NCI-H2196 (cell line): ENCODE measurements at regions not wholly inside any gene's neighbourhood (a gene's known extent, or its start where the extent isn't known, plus 50 kb on each side); places are given as distances from the start of the nearest gene placed in this dataset.
"Not testable (repeated sequence)": the region's sequence is repeated elsewhere in the genome, so short reads cannot be mapped to it uniquely, and the experiment has no call there.

Source experiments
- DNase-seq: peaks from one replicate; lab custom pipeline; 2025; ENCODE audit not compliant: unreplicated experiment; lab: John Stamatoyannopoulos, UW

DNA sequence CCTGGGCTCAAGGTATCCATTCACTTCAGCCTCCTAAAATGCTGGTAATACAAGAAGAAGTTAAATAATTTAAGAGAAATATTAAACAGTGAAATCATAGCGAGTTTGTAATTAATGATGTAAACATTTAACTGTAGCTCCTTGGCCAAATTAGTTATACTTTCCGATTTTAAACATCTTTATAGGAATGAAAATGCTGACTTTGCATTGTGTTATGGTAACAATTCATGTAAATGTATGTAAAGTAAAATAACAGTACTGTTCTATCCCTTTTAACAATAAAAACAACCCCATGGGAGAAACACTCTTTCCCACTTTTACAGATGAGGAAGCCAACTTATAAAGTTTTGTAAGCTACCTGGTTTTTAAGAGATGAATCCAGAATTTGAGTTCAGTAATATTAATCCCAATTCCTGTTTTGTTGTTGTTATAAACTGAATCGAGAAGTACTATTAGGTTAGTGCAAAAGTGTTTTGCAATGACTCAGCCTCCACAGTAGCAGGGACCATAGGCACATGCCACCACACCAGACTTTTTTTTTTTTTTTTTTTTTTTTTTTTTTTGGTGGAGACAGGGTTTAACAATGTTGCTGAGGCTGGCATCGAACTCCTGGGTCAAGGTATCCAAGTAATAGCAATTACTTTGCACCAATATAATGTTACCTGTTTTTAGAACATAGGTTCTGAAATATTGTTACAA, 1360.4 kb downstream of the BRINP3 start:
- no peak for DNase-seq

DNA sequence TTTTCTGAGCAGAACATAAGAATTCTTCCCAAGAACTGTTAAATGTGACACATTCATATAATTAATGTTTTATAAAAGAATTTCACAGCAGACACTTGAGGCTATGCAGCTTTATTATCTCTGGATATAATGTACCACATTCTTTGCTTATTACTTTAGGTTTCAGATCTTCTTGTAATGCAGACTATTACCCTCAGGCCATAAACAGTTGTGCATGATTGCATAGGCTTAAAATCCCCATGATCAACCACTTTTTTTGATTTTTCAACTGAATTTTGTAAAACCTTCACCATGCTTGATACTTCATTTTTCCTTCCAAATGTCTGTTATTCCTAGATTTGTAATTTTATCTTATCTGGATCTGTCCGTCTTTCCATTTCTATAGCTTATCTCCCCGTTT, 1355.7 kb downstream of the BRINP3 start:
- no peak for DNase-seq

DNA sequence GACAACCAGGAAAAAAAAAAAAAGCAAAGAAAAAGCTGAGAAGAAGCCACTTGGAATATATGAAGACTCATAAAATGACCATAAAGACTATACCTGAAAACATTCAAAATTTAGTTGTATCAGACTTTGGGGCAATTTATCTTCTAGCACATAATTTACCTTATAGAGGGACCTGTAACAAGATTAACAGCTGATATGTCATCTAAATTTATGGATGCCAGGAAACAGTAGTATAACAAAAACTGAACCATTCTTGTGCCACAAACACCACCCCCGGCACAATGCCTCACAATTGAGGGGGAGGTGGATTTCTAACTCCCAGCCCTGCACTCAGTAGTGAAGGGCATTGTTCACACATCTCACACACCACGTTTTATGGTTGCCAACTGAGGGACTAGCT, 1352.0 kb downstream of the BRINP3 start:
- DNase-seq, result no peak

DNA sequence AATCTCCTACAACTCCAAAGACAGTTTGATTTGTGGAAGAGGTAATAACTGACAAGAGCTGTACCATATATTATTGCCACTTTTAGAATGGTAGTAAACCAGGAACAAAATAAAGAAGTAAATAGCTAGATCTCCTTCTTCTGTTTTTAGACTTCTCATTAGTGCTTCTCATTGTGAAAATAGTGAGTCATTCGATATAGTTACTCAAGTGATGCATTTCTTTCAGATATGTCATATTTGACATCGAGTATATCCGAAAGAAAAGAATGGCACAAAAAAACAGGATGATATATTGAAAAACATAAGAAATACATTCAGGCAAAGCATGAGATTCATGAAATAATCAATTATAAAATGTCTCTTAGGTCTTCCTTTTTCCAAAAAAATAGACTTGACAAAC, 1346.1 kb downstream of the BRINP3 start:
- no peak for DNase-seq

DNA sequence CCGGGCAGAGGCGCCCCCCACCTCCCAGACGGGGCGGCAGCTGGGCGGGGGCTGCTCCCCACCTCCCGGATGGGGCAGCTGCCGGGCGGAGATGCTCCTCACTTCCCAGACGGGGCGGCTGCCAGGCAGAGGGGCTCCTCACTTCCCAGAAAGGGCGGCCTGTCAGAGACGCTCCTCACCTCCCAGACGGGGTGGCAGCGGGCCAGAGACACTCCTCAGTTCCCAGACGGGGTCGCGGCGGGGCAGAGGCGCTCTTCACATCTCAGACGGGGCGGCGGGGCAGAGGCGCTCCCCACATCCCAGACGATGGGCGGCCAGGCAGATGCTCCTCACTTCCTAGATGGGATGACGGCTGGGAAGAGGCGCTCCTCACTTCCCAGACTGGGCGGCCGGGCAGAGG, 1337.9 kb downstream of the BRINP3 start:
- DNase-seq, result not testable (repeated sequence)

DNA sequence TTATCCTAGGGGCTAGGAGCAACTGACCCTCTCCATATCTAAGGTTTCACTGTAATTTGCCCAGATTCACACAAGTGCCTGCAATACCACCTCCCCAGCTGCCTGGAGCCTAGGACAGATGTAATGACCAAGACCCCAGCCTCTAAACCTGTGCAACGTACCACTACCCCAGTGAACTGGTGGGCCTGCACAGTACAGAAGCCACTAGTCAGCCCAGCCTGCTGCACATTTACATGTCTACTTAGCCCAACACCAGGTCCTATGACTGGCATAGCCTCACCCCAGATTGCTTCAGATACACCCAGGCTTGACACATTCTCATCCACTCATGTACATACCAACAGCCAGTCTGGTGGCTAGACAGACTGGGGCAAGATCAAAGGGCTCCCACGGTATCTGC, 1336.6 kb downstream of the BRINP3 start:
- no peak for DNase-seq

DNA sequence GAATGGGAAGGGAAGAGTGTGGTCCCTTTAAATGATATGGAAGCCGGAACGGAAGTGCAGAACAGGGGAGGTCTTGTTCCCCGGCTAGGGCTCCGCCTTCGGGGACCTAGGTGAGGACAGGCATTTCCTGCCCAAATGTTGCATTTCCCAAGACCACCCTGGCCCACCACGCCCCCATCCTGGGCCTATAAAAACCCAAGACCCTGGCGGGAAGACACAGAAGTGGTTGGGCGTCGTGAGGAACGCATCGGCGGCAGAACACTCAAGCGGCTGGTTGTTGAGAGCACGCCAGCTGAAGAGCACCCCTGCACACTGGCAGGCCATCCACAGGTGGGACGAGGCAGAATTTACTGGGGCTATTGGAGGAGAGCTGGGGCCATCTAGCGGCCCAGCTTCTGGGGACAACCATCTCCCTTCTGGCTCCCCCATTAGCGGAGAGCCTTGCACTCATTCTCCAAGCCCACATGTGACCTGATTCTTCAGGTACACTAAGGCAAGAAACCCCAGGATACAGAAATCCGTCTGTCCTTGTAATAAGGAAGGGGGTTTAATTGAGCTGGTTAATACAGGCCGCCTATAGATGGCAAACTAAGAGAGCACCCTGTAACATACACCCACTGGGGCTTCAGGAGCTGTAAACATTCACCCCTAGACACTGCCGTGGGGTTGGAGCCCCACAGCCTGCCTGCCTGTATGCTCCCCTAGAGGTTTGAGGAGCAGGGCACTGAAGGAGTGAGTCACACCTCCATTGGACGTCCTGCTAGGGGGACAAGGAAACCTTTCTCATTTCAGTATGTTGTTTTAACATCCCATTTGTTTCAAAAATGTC, 1327.9 kb downstream of the BRINP3 start:
- DNase-seq, result no peak

DNA sequence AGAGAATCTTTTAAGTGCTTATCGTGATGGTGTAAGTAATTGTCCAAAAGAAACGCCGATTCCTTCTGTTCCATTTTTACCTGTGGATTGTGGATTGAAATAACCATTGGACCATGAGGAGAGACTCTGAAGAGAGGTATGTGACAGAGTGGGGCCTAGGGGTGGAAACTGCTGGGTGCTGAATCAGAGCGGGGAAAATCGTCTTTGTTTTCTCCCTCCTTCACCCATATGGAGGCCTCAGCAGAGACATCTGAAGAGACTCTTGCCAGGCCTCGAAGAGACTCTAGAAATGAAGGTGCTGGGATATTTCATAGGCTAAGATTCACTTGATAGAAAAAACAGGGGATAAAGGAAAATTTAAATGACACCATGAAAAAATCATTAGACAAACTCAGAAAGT, 1327.0 kb downstream of the BRINP3 start:
- no peak for DNase-seq

DNA sequence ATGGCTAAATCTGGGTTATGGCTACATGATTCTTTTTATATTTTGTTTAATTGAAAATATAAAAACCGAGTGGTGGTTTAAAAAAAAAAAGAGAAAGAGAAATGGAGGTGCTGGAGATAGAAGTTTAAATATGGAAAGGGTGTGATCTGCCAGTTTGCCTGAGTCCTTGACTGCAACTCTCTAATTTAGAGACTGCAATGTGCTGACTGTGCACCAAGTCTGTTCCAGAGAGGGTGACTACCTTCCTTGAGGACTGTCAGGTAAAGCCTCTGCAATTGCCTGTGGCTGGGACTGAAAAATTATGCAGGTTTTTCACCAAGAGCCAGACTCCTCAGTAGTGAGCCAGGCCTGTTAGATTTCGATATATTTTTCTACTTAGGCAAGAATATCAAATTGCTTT, 1326.3 kb downstream of the BRINP3 start:
- DNase-seq, result no peak

DNA sequence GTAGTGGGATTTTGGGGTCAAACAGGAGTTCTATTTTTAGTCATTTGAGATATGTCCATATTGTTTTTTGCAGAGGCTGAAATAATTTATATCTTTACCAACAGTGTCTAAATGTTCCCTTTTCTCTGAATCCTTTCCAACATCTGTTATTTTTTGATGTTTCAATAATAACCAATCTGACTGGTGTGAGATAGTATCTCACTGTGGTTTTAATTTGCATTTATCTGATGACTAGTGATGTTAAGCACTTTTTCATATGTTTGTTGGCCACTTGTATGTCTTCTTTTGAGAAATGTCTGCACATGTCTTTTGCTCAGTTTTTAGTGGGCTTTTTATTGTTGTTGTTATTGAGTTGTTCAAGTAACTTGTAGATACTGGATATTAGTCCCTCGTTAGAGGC, 1325.0 kb downstream of the BRINP3 start:
- DNase-seq, result no peak

DNA sequence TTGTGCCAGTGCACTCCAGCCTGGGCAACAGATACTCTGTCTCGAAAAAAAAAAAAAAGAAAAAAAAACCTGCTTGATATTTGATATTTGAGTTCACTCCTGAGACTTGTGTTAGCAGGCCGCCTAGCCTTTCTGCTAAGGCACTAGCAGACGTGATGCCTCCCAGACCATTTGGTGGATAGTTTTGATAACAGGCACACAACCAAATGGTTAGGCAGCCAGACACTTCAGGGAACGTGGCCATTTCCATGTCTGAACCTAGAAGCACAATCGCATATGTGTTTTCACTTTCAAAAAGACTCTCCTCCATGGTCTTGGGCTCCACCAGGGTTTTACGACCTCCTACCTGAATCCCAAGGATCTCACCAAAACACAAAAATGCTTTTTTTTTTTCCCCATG, 1319.5 kb downstream of the BRINP3 start:
- no peak for DNase-seq

DNA sequence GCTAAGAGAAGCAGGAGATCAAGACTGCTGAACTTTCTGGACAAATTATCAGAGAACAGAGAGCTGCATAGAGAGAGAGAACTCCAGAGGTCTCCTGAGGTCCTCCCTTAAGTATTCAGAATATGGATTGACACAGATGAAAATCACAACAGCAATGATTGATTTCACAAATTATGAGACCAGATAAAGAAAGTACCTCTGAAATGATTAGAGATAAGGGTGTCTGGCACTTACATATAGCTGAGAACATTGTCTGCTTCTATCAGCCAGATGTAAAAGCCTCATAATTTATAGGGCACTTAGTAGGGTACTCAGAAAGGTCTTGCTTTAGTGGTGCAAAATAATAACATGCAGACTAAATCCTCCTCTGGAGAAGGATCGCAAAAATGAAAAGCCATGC, 1301.8 kb downstream of the BRINP3 start:
- DNase-seq, result no peak

DNA sequence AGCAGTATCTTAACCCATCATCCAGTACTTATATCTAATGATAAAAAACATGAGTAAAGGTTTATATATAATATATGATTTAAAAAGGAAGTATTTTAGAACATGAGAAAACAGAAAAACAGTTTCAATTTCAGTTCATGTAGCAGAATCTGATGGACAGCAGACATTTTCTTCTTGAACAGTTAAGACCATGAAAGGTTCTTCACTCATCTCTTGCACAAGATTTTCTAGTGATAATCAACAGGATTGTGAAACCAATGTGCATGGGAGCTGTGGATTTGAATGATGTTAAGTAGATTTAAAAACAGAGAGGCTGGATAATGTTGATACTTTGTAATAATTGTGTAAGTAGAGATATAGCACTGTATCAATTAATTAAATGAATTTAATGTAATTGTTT, 1297.6 kb downstream of the BRINP3 start:
- DNase-seq, result no peak

DNA sequence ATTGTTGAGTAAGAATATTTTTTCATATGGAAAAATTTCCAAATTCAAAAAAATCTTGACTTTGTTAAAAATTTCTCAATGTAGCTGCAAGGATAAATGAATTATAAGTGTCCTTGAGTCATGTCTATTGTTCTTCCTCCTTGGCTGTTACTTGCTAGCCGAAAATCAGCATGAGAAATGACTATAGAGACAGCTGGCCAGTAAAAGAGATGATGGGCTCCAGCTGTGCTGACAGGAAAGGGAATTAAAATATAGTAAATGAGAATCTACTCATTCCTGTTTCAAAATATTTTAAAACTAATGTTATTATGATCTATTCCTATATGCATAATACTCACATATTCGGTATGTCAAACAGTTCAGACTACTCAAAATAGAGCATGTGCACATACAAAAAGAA, 1292.6 kb downstream of the BRINP3 start:
- DNase-seq, result no peak

DNA sequence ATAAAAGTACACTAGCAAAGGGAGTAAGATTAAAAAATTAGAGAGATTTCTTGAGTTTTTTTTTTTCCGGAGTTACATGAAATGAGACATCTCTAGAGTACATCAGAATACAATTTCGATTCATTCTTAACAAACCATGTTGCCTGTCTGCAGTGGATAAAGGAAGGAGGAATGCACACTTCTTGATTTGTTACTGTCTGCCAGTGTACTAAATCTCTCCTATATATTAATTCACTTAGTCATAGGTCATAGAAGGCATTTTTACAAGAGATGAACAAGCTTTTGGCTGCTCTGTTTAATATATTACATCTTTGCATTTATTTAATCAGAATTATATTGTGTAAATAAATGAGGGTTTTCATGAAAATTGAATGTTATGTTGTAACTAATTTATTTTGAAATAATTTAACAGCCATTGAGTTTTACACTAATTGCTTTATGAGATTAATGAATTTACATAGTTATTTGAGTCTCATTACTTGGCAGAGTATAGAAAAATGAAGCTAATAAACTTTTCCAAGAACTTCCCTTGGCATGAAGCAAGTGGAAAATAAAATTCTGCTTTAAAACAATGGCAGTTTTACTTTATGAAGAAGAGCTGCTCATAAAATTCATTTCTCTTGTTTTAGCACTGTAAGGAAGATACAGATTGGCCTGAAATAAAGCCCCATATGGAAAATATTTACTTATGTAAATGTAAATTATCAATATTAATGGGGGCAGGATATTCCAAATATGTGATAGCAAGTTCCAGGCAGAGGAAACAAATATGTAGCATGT, 1284.7 kb downstream of the BRINP3 start:
- no peak for DNase-seq

DNA sequence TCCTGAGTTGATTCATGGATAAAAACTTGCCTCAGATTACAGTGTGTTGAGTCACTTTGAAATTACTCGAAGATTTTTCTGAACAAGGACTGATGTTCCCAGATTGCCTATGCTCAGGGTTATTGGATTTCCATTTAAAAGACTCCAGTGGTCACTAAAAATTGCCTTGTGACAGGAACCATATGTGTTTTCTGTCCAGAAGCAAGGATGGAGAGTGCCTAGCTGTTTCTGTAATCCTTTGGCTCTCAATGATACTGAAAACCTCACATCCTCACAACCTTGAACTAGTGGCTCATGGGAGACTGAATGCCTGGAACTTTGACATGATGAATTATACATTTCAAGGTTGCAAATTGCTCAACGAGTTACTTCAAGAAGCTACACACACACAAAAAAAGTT, 1271.8 kb downstream of the BRINP3 start:
- DNase-seq, result no peak

DNA sequence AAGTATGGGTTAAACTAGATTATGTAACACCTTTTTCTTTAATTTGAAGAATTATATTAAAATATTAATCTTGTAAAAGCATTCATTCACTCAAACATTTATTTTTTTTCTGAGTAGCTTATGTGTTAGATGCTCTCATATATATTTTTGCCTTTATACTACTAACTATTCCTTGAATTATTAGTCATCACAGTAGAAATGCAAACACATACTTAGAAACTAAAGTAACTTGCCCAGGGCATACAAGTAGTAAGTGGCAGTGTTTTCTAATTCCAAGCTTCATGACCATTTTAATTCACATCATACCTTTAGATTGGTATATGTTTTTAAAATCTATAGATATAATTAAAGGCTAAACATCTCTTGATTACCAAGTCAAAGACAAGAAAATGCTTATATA, 1271.0 kb downstream of the BRINP3 start:
- DNase-seq, result no peak

DNA sequence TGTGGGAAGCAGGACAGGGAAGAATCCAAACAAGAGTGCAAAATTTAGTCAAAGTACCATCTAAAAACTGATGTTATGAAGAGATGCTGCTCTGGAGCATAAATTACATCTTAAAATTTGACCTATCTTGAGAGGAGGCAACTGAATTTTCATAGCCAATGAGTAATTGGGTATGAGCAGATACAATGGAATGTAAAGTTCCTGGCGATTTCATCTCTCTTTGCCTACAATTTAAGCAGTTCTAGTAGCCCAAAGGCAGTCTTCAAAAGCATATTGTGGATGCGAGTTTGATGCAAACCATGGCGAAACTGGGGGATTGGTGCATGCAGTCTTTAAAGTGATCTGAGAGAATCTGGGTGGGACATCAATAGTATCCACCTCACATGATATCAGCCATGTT, 1265.9 kb downstream of the BRINP3 start:
- DNase-seq, result no peak

DNA sequence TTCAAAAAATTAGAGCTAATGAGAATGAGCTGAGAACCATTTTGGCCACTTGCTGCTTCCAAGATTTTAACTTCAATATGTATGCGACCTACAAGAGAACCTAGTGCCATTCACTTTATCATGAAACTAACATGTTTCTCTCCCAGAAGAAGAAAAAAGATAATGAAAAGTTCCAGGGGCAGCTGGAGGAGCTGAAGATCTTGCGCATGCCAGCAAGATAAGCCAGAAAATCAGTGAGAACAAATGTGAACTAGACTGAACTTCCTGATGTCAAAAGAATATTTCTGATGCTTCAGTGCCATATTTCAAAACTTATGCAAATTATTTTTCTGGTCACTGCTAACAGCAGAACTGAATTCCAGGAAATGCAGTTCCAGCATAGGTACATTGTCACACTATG, 1265.1 kb downstream of the BRINP3 start:
- DNase-seq, result no peak

DNA sequence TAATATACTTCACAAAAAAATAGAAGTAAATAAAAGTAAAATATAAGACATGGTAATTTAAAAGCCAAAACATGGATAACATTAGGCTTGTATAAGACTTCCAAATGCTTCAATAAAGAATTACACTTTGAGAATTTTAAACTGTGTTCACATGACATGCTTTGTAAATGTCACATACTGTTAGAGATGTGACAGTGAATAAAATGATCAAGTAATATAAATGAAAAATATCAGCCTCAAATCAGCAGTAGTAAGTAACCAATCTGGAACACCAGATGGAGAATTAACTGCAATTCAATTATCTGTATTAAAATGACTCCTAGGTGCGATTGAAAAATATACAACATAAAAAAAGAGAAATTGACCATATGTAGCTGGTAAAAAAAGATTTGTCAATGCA, 1260.8 kb downstream of the BRINP3 start:
- DNase-seq, result no peak

DNA sequence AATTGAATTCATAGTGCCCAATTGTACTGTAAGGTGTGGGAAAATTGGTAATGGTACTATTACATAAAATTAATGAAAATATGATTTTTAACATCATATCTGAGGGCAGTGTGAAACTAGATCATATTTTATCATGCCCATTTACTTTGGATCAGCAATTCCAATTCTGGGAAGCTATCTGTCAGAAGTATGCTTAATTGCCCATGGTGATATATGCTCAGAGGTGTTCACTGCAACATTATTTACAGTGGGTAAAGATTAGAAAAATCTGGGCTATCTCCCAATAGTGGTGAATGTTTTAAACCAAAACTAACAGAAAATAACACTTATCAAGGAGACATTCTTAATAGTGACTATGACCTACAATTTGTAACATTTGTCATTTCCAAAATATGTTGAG, 1260.0 kb downstream of the BRINP3 start:
- DNase-seq, result no peak

DNA sequence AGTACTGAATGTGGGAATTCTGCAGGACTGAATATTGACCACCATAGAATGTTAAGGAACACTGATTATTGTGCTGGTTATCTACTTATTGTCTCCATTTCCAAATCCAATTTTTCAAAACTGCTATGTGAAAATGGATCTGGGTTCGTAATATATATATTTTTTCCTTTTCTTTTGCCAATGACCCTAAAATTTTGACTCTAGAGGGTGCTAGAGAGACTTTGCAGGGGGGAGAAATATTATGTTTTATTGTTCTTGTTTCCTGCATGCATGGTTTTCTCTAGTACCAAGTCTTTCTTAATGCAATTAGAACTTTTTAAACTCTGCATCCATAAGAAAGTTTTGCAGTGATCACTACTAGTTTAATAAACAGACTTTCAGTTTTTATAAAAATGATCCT, 1256.9 kb downstream of the BRINP3 start:
- DNase-seq, result no peak
